SK-N-SH treated with all-trans-retinoic acid at 6 μM for 48 hours (cell line): ENCODE measurements at regions not wholly inside any gene's neighbourhood (a gene's known extent, or its start where the extent isn't known, plus 50 kb on each side); places are given as distances from the start of the nearest gene placed in this dataset.

Experiments used
- ATAC-seq: fragments of 200-7000 bp; cut with Tn5 transposase; 3 replicates; pipeline ENCODE4 v1.9.1; 2020; ENCODE audit warnings: mild to moderate bottlenecking, moderate library complexity
- ARNTL ChIP-seq: fragments of 450-650 bp; formaldehyde crosslinking; IDR thresholded peaks from 2 replicates; pipeline ENCODE4 v1.5.0; 2020; ENCODE audit warnings: low read depth, mild to moderate bottlenecking, moderate library complexity, borderline replicate concordance
- BACH2 ChIP-seq: fragments of 250-450 bp; sonication (Bioruptor Pico); IDR thresholded peaks from 2 replicates; pipeline ENCODE4 v1.9.0; 2021; ENCODE audit warnings: mild to moderate bottlenecking, borderline replicate concordance
- CSDC2 ChIP-seq: fragments of 250-450 bp; sonication (Bioruptor Pico); IDR thresholded peaks from 2 replicates; pipeline ENCODE4 v1.5.0; 2020; ENCODE audit warnings: mild to moderate bottlenecking, moderate library complexity
- ESRRG ChIP-seq: fragments of 250-450 bp; sonication (Bioruptor Pico); IDR thresholded peaks from 2 replicates; pipeline ENCODE4 v1.6.1; 2021; ENCODE audit warnings: mild to moderate bottlenecking
- GLIS3 ChIP-seq: fragments of 250-450 bp; sonication (Bioruptor Pico); IDR thresholded peaks from 2 replicates; pipeline ENCODE4 v1.5.0; 2020; ENCODE audit warnings: mild to moderate bottlenecking, moderate library complexity
- PPARA ChIP-seq: fragments of 250-450 bp; sonication (Bioruptor Pico); IDR thresholded peaks from 2 replicates; pipeline ENCODE4 v1.5.0; 2020; ENCODE audit warnings: mild to moderate bottlenecking, borderline replicate concordance
- SNAI2 ChIP-seq: fragments of 250-450 bp; sonication (Bioruptor Pico); IDR thresholded peaks from 2 replicates; pipeline ENCODE4 v1.5.0; 2020; ENCODE audit warnings: mild to moderate bottlenecking, moderate library complexity
- TCF4 ChIP-seq: fragments of 250-450 bp; sonication (Bioruptor Pico); IDR thresholded peaks from 2 replicates; pipeline ENCODE4 v1.8.0; 2021; ENCODE audit warnings: mild to moderate bottlenecking, moderate library complexity, borderline replicate concordance
- TOX ChIP-seq: fragments of 250-450 bp; sonication (Bioruptor Pico); IDR thresholded peaks from 2 replicates; pipeline ENCODE4 v1.8.0; 2021; ENCODE audit warnings: mild to moderate bottlenecking, moderate library complexity, borderline replicate concordance
- ZC3H10 ChIP-seq: fragments of 250-450 bp; sonication (Bioruptor Pico); IDR thresholded peaks from 2 replicates; pipeline ENCODE4 v1.5.1; 2021; ENCODE audit warnings: mild to moderate bottlenecking, moderate library complexity
- ZFP3 ChIP-seq: fragments of 250-450 bp; sonication (Bioruptor Pico); IDR thresholded peaks from 2 replicates; pipeline ENCODE4 v1.5.0; 2020; ENCODE audit warnings: mild to moderate bottlenecking, moderate library complexity
- ZFP30 ChIP-seq: fragments of 450-650 bp; formaldehyde crosslinking; IDR thresholded peaks from 2 replicates; pipeline ENCODE4 v1.5.0; 2022; ENCODE audit warnings: mild to moderate bottlenecking, moderate library complexity
- ZNF565 ChIP-seq: fragments of 450-650 bp; formaldehyde crosslinking; conservative IDR thresholded peaks from 2 replicates; pipeline ENCODE4 v1.5.0; 2020; ENCODE audit warnings: low read depth, mild to moderate bottlenecking, moderate library complexity
- ZNF70 ChIP-seq: fragments of 450-650 bp; formaldehyde crosslinking; IDR thresholded peaks from 2 replicates; pipeline ENCODE4 v1.5.0; 2020; ENCODE audit warnings: mild to moderate bottlenecking, moderate library complexity
- ZNF8 ChIP-seq: fragments of 450-650 bp; formaldehyde crosslinking; IDR thresholded peaks from 2 replicates; pipeline ENCODE4 v1.5.0; 2020; ENCODE audit warnings: mild to moderate bottlenecking, moderate library complexity
- TF ChIP-seq, protein P1 (sequence below): fragments of 250-450 bp; sonication (Bioruptor Pico); IDR thresholded peaks from 2 replicates; pipeline ENCODE4 v1.5.1; 2021; ENCODE audit warnings: mild to moderate bottlenecking, moderate library complexity
- TF ChIP-seq, protein P2 (sequence below): fragments of 250-450 bp; sonication (Bioruptor Pico); IDR thresholded peaks from 2 replicates; pipeline ENCODE4 v1.5.1; 2020; ENCODE audit warnings: low read depth, mild to moderate bottlenecking, moderate library complexity
- TF ChIP-seq, protein P3 (sequence below): fragments of 250-450 bp; sonication (Bioruptor Pico); IDR thresholded peaks from 2 replicates; pipeline ENCODE4 v1.5.0; 2020; ENCODE audit warnings: mild to moderate bottlenecking, moderate library complexity
- TF ChIP-seq, protein P4 (sequence below): fragments of 250-450 bp; sonication (Bioruptor Pico); IDR thresholded peaks from 2 replicates; pipeline ENCODE4 v1.8.0; 2020; ENCODE audit warnings: mild to moderate bottlenecking, moderate library complexity, borderline replicate concordance
- TF ChIP-seq, protein P5 (sequence below): fragments of 250-450 bp; sonication (Bioruptor Pico); IDR thresholded peaks from 2 replicates; pipeline ENCODE4 v1.8.0; 2021; ENCODE audit warnings: low read depth, mild to moderate bottlenecking, moderate library complexity, borderline replicate concordance

DNA sequence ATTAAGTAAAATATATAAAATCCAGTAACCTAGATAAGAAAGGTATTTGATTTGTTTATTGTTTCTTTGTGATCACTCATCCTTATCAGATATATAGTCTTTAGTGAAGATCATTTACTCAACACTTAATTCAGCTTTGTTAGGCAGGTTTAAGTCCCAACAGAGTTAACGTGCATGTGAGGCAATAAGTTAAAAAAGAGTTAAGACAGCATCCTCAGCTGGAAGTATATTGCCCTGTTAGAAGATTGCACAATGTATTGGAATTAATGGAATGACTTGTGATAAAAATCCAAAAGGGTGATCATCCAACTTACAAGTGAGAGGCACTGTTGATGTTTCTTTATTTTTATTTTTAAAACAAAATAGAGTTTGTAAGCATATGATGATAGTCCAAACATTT, 1162.1 kb downstream of the RAPGEF2 start:
- TF ChIP-seq ARNTL (CRISPR knock-in tag) = no peak
- TF ChIP-seq TOX (CRISPR knock-in tag) = no peak
- TF ChIP-seq ZNF70 (CRISPR knock-in tag) = no peak
- TF ChIP-seq SNAI2 (CRISPR knock-in tag) = no peak
- no peak for TF ChIP-seq ZNF8 (CRISPR knock-in tag)
- TF ChIP-seq PPARA (CRISPR knock-in tag) = no peak
- TF ChIP-seq ZFP3 (CRISPR knock-in tag) = no peak
- TF ChIP-seq, protein P1, sequence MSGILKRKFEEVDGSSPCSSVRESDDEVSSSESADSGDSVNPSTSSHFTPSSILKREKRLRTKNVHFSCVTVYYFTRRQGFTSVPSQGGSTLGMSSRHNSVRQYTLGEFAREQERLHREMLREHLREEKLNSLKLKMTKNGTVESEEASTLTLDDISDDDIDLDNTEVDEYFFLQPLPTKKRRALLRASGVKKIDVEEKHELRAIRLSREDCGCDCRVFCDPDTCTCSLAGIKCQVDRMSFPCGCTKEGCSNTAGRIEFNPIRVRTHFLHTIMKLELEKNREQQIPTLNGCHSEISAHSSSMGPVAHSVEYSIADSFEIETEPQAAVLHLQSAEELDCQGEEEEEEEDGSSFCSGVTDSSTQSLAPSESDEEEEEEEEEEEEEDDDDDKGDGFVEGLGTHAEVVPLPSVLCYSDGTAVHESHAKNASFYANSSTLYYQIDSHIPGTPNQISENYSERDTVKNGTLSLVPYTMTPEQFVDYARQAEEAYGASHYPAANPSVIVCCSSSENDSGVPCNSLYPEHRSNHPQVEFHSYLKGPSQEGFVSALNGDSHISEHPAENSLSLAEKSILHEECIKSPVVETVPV = no peak
- no peak for TF ChIP-seq ZC3H10 (CRISPR knock-in tag)
- TF ChIP-seq, all 23 proteins: peak for 0
- no peak for ATAC-seq

DNA sequence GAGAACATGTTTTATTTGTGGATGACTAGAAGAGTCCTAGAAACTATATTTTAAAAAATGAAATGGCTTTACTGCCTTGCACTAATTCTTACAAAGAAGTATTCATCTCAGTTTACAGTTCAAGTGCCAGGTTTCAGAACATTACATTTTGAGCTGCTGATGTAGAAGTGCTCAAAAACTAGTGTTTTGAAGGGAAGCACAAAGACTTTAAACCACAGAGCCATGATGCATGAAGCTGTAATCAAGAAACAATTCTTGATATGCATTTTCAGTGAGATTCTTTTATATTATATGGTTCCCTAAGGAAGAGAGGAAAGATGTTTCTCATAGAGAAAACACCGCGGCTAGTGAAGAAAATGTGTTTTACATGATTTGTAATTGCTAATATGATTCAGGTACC, 1163.0 kb downstream of the RAPGEF2 start:
- TF ChIP-seq, protein P2, sequence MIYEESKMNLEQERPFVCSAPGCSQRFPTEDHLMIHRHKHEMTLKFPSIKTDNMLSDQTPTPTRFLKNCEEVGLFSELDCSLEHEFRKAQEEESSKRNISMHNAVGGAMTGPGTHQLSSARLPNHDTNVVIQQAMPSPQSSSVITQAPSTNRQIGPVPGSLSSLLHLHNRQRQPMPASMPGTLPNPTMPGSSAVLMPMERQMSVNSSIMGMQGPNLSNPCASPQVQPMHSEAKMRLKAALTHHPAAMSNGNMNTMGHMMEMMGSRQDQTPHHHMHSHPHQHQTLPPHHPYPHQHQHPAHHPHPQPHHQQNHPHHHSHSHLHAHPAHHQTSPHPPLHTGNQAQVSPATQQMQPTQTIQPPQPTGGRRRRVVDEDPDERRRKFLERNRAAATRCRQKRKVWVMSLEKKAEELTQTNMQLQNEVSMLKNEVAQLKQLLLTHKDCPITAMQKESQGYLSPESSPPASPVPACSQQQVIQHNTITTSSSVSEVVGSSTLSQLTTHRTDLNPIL (CRISPR knock-in tag) = no peak
- TF ChIP-seq ZFP30 (CRISPR knock-in tag) (no peak), BACH2 (CRISPR knock-in tag) (no peak), GLIS3 (CRISPR knock-in tag) (no peak), TCF4 (CRISPR knock-in tag) (no peak), TOX (CRISPR knock-in tag) (no peak), ZNF8 (CRISPR knock-in tag) (no peak), ARNTL (CRISPR knock-in tag) (no peak), PPARA (CRISPR knock-in tag) (no peak), ZC3H10 (CRISPR knock-in tag) (no peak), SNAI2 (CRISPR knock-in tag) (no peak), ZFP3 (CRISPR knock-in tag) (no peak), CSDC2 (CRISPR knock-in tag) (no peak), ESRRG (CRISPR knock-in tag) (no peak), ZNF70 (CRISPR knock-in tag) (no peak), ZNF565 (CRISPR knock-in tag) (no peak)
- TF ChIP-seq, protein P3, sequence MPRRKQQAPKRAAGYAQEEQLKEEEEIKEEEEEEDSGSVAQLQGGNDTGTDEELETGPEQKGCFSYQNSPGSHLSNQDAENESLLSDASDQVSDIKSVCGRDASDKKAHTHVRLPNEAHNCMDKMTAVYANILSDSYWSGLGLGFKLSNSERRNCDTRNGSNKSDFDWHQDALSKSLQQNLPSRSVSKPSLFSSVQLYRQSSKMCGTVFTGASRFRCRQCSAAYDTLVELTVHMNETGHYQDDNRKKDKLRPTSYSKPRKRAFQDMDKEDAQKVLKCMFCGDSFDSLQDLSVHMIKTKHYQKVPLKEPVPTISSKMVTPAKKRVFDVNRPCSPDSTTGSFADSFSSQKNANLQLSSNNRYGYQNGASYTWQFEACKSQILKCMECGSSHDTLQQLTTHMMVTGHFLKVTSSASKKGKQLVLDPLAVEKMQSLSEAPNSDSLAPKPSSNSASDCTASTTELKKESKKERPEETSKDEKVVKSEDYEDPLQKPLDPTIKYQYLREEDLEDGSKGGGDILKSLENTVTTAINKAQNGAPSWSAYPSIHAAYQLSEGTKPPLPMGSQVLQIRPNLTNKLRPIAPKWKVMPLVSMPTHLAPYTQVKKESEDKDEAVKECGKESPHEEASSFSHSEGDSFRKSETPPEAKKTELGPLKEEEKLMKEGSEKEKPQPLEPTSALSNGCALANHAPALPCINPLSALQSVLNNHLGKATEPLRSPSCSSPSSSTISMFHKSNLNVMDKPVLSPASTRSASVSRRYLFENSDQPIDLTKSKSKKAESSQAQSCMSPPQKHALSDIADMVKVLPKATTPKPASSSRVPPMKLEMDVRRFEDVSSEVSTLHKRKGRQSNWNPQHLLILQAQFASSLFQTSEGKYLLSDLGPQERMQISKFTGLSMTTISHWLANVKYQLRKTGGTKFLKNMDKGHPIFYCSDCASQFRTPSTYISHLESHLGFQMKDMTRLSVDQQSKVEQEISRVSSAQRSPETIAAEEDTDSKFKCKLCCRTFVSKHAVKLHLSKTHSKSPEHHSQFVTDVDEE (CRISPR knock-in tag) = no peak
- TF ChIP-seq, protein P1 = no peak
- TF ChIP-seq, protein P4, sequence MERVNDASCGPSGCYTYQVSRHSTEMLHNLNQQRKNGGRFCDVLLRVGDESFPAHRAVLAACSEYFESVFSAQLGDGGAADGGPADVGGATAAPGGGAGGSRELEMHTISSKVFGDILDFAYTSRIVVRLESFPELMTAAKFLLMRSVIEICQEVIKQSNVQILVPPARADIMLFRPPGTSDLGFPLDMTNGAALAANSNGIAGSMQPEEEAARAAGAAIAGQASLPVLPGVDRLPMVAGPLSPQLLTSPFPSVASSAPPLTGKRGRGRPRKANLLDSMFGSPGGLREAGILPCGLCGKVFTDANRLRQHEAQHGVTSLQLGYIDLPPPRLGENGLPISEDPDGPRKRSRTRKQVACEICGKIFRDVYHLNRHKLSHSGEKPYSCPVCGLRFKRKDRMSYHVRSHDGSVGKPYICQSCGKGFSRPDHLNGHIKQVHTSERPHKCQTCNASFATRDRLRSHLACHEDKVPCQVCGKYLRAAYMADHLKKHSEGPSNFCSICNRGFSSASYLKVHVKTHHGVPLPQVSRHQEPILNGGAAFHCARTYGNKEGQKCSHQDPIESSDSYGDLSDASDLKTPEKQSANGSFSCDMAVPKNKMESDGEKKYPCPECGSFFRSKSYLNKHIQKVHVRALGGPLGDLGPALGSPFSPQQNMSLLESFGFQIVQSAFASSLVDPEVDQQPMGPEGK = no peak
- TF ChIP-seq, protein P5, sequence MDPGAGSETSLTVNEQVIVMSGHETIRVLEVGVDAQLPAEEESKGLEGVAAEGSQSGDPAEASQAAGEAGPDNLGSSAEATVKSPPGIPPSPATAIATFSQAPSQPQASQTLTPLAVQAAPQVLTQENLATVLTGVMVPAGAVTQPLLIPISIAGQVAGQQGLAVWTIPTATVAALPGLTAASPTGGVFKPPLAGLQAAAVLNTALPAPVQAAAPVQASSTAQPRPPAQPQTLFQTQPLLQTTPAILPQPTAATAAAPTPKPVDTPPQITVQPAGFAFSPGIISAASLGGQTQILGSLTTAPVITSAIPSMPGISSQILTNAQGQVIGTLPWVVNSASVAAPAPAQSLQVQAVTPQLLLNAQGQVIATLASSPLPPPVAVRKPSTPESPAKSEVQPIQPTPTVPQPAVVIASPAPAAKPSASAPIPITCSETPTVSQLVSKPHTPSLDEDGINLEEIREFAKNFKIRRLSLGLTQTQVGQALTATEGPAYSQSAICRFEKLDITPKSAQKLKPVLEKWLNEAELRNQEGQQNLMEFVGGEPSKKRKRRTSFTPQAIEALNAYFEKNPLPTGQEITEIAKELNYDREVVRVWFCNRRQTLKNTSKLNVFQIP (CRISPR knock-in tag) = no peak
- no peak for ATAC-seq
